ENCODE measurements at regions not wholly inside any gene's neighbourhood (a gene's known extent, or its start where the extent isn't known, plus 50 kb on each side); places are given as distances from the start of the nearest gene placed in this dataset.

- TF ChIP-seq POLR2A (IDR thresholded peaks at IDR 0.05): no peak
- no peak for TF ChIP-seq CTCF (IDR thresholded peaks at IDR 0.05)
Observed at GRCh38 chr11:114909866-114910265, 231.5 kb downstream of the NXPE2 start.

All from Peyer's patch (tissue), 4 donors.